H9 (cell line): ENCODE measurements at regions not wholly inside any gene's neighbourhood (a gene's known extent, or its start where the extent isn't known, plus 50 kb on each side); places are given as distances from the start of the nearest gene placed in this dataset.

Source experiments
- DNase-seq: peaks from one replicate; pipeline ENCODE4 v3.0.0-alpha.2; 2017
- H2AFZ ChIP-seq: one replicate; pipeline ENCODE4 v1.6.1; 2013; ENCODE audit warnings: mild to moderate bottlenecking, low read length, control low read depth, moderate library complexity
- H2AK5ac ChIP-seq: 2 replicates; pipeline ENCODE4 v1.6.1; 2013; ENCODE audit warnings: low read length, control low read depth, mixed read lengths; ENCODE audit not compliant: insufficient read length
- H2BK120ac ChIP-seq: one replicate; pipeline ENCODE4 v1.6.1; 2013; ENCODE audit warnings: low read depth, mild to moderate bottlenecking, low read length, control low read depth, inconsistent platforms; ENCODE audit not compliant: poor library complexity, severe bottlenecking
- H2BK12ac ChIP-seq: 2 replicates; pipeline ENCODE4 v1.6.1; 2013; ENCODE audit warnings: low read length, control low read depth, mixed read lengths, low read depth; ENCODE audit not compliant: insufficient read length
- H2BK15ac ChIP-seq: 2 replicates; pipeline ENCODE4 v1.6.1; 2013; ENCODE audit warnings: low read depth, low read length, control low read depth
- H2BK20ac ChIP-seq: one replicate; pipeline ENCODE4 v1.6.1; 2013; ENCODE audit warnings: low read depth, mild to moderate bottlenecking, low read length, control low read depth, inconsistent platforms; ENCODE audit not compliant: poor library complexity, severe bottlenecking
- H2BK5ac ChIP-seq: 2 replicates; pipeline ENCODE4 v1.6.1; 2013; ENCODE audit warnings: low read length, control low read depth, mixed read lengths; ENCODE audit not compliant: insufficient read length
- H3K14ac ChIP-seq: 2 replicates; pipeline ENCODE4 v1.6.1; 2013; ENCODE audit warnings: low read length, control low read depth; ENCODE audit not compliant: insufficient read depth
- H3K18ac ChIP-seq: 2 replicates; pipeline ENCODE4 v1.6.1; 2013; ENCODE audit warnings: low read depth, mild to moderate bottlenecking, mixed read lengths, low read length, control low read depth; ENCODE audit not compliant: insufficient read length
- H3K23ac ChIP-seq: 2 replicates; pipeline ENCODE4 v1.6.1; 2013; ENCODE audit warnings: low read length, control low read depth, mixed read lengths, low read depth; ENCODE audit not compliant: insufficient read length
- H3K23me2 ChIP-seq: 2 replicates; pipeline ENCODE4 v1.6.1; 2013; ENCODE audit warnings: low read depth, mild to moderate bottlenecking, mixed read lengths, low read length, control low read depth; ENCODE audit not compliant: insufficient read length, poor library complexity, severe bottlenecking
- H3K27ac ChIP-seq: 2 replicates; pipeline ENCODE4 v1.5.1; 2013; ENCODE audit warnings: low read length, control low read depth, mixed read lengths, low read depth; ENCODE audit not compliant: insufficient read length
- H3K27me3 ChIP-seq: 2 replicates; pipeline ENCODE4 v1.6.1; 2013; ENCODE audit warnings: low read length, control low read depth, inconsistent platforms; ENCODE audit not compliant: insufficient read depth
- H3K4ac ChIP-seq: 2 replicates; pipeline ENCODE4 v1.6.1; 2013; ENCODE audit warnings: low read depth, mild to moderate bottlenecking, control low read depth, inconsistent platforms, low read length, moderate library complexity
- H3K4me1 ChIP-seq: 2 replicates; pipeline ENCODE4 v1.6.1; 2013; ENCODE audit warnings: low read length, control low read depth, inconsistent platforms; ENCODE audit not compliant: insufficient read depth
- H3K4me2 ChIP-seq: 2 replicates; pipeline ENCODE4 v1.6.1; 2013; ENCODE audit warnings: low read length, control low read depth, mixed read lengths; ENCODE audit not compliant: insufficient read length, insufficient read depth
- H3K56ac ChIP-seq: 2 replicates; pipeline ENCODE4 v1.6.1; 2013; ENCODE audit warnings: low read depth, mild to moderate bottlenecking, mixed read lengths, low read length, control low read depth; ENCODE audit not compliant: insufficient read length
- H3K79me1 ChIP-seq: 2 replicates; pipeline ENCODE4 v1.6.1; 2013; ENCODE audit warnings: low read depth, mild to moderate bottlenecking, moderate library complexity, low read length, control low read depth, inconsistent platforms; ENCODE audit not compliant: insufficient read depth, poor library complexity, severe bottlenecking
- H3K79me2 ChIP-seq: 2 replicates; pipeline ENCODE4 v1.6.1; 2013; ENCODE audit warnings: low read length, control low read depth, inconsistent platforms; ENCODE audit not compliant: insufficient read depth
- H3K9ac ChIP-seq: 2 replicates; pipeline ENCODE4 v1.6.1; 2013; ENCODE audit warnings: low read length, control low read depth, mixed read lengths; ENCODE audit not compliant: insufficient read length; ENCODE audit errors: extremely low read depth
- H3K9me3 ChIP-seq: one replicate; pipeline ENCODE4 v1.6.1; 2013; ENCODE audit warnings: low read depth, low read length, inconsistent platforms; ENCODE audit not compliant: control insufficient read depth
- H3T11ph ChIP-seq: one replicate; pipeline ENCODE4 v1.6.1; 2013; ENCODE audit warnings: mild to moderate bottlenecking, low read length, control low read depth, inconsistent platforms
- H4K20me1 ChIP-seq: one replicate; pipeline ENCODE4 v1.6.1; 2013; ENCODE audit not compliant: control insufficient read depth, insufficient read length, insufficient read depth
- H4K5ac ChIP-seq: 2 replicates; pipeline ENCODE4 v1.6.1; 2013; ENCODE audit warnings: low read depth, mild to moderate bottlenecking, mixed read lengths, low read length, control low read depth; ENCODE audit not compliant: insufficient read length
- H4K8ac ChIP-seq: replicated peaks from 2 replicates; pipeline ENCODE4 v1.6.1; 2013; ENCODE audit warnings: low read length, control low read depth, mixed read lengths, low read depth; ENCODE audit not compliant: insufficient read length
- H4K91ac ChIP-seq: 2 replicates; pipeline ENCODE4 v1.6.1; 2013; ENCODE audit warnings: low read depth, mild to moderate bottlenecking, moderate library complexity, mixed read lengths, low read length, control low read depth; ENCODE audit not compliant: insufficient read length
- H3K27ac Mint-ChIP-seq, 3 experiments: 2 replicates in 2 of 3; 3 replicates in 1 of 3; pipeline ENCODE4 v1.8.0; 2020 to 2021; ENCODE audit warnings: mixed read lengths in 3 of 3, mild to moderate bottlenecking in 1 of 3, moderate library complexity in 1 of 3
- H3K27me3 Mint-ChIP-seq: 2 replicates; pipeline ENCODE4 v1.8.0; 2021; ENCODE audit warnings: low read depth, mild to moderate bottlenecking, moderate library complexity, mixed read lengths
- H3K36me3 Mint-ChIP-seq, 3 experiments: 2 replicates in 2 of 3; 3 replicates in 1 of 3; pipeline ENCODE4 v1.8.0; 2020 to 2021; ENCODE audit warnings: low read depth in 3 of 3, mixed read lengths in 3 of 3; ENCODE audit not compliant: insufficient read depth in 1 of 3
- H3K4me1 Mint-ChIP-seq, 2 experiments: 2 replicates each; pipeline ENCODE4 v1.8.0; 2020; ENCODE audit warnings: mixed read lengths in 2 of 2
- H3K4me3 Mint-ChIP-seq, 2 experiments: 2 replicates in 1 of 2; 3 replicates in 1 of 2; pipeline ENCODE4 v1.8.0; 2020 to 2021; ENCODE audit warnings: mild to moderate bottlenecking in 2 of 2, mixed read lengths in 2 of 2, moderate library complexity in 1 of 2
- H3K9me3 Mint-ChIP-seq, 2 experiments: 2 replicates in 1 of 2; 3 replicates in 1 of 2; pipeline ENCODE4 v1.8.0; 2020; ENCODE audit warnings: mild to moderate bottlenecking in 2 of 2, mixed read lengths in 2 of 2, moderate library complexity in 1 of 2
- whole genome bisulfite sequencing: extraction: QIAGEN DNeasy Blood & Tissue Kit; methylation state at CpG from one replicate; pipeline ENCODE4 v1.1.7; 2013; ENCODE audit warnings: missing lambda C conversion rate, low lambda C conversion rate, mixed read lengths; ENCODE audit not compliant: insufficient read length; ENCODE audit errors: extremely low coverage; 5-methylcytosine and 5-hydroxymethylcytosine counted together
- TF ChIP-seq, protein P1 (sequence below): fragments of 200-600 bp; sonication (generic); conservative IDR thresholded peaks from 3 replicates; pipeline ENCODE4 v1.8.0; 2021; ENCODE audit warnings: antibody characterized with exemption, mild to moderate bottlenecking

DNA sequence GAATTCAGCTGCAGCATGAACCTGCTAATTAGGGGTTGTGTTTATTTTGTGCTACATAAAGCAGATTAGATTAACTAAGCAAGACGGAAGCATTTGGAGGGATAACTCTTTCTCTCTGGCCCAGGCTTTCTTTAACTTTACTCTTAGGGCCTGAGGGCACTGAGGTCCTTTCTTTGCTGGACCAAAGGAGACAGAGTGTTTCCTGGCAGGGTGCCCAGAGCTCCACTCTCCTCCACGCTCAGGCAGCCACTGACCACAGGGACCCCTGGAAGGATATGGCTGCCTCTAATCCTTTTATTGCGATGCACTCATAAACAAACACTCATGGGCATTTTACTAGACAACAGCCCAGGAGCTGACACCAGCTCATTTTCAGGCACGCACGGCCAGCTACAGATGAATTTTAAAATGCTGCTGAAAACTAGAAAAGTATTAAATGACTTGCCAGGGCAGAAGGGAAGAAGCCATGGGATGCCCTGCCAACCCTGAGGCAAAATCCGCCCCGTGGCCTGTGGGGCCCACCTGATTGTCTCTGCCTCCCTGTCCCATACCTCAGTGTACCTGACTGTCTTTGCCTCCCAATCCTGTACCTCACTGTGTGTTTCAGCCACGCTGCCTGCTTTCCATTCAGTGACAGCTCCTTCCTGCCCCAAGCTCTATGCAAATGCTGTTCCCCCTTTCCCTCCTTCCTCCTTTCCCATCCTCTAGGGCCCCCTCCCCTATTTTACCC is 192.6 kb upstream of the NAV2 start:
- Histone ChIP-seq H3K4me2 (no peak overlapping the region), H4K5ac (no peak overlapping the region), H4K20me1 (no peaks in the 10 kb centered on the region), H3K9ac (no peak overlapping the region), H3K18ac (no peak overlapping the region), H3K79me2 (no peaks in the 10 kb centered on the region), H3K27ac (no peak overlapping the region), H2BK5ac (no peak overlapping the region), H2AFZ (no peak overlapping the region), H3K27me3 (no peaks in the 10 kb centered on the region), H2BK15ac (no peak overlapping the region), H2BK120ac (no peak overlapping the region), H3K4ac (no peak overlapping the region), H2BK20ac (no peak overlapping the region), H2BK12ac (no peak overlapping the region), H4K8ac (no peak overlapping the region), H3K79me1 (no peaks in the 10 kb centered on the region), H3K23me2 (no peaks in the 10 kb centered on the region), H3T11ph (no peak overlapping the region), H3K56ac (no peak overlapping the region), H3K23ac (no peak overlapping the region), H3K9me3 (no peaks in the 10 kb centered on the region), H3K14ac (no peak overlapping the region), H4K91ac (no peak overlapping the region), H3K4me1 (no peaks in the 10 kb centered on the region), H2AK5ac (no peak overlapping the region)
- Mint-ChIP-seq H3K4me1 (peaks cover 7 to 9% of the 10 kb centered on the region in 2 experiments; a peak in 2 of 4 replicates), H3K9me3 (no peaks in the 10 kb centered on the region), H3K36me3 (no peaks in the 10 kb centered on the region), H3K4me3 (no peak overlapping the region; a peak in 1 of 5 replicates), H3K27me3 (peaks cover 12% of the 10 kb centered on the region), H3K27ac (no peak overlapping the region; a peak in 1 of 7 replicates)
- TF ChIP-seq, protein P1, sequence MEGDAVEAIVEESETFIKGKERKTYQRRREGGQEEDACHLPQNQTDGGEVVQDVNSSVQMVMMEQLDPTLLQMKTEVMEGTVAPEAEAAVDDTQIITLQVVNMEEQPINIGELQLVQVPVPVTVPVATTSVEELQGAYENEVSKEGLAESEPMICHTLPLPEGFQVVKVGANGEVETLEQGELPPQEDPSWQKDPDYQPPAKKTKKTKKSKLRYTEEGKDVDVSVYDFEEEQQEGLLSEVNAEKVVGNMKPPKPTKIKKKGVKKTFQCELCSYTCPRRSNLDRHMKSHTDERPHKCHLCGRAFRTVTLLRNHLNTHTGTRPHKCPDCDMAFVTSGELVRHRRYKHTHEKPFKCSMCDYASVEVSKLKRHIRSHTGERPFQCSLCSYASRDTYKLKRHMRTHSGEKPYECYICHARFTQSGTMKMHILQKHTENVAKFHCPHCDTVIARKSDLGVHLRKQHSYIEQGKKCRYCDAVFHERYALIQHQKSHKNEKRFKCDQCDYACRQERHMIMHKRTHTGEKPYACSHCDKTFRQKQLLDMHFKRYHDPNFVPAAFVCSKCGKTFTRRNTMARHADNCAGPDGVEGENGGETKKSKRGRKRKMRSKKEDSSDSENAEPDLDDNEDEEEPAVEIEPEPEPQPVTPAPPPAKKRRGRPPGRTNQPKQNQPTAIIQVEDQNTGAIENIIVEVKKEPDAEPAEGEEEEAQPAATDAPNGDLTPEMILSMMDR = no peak
- no CpG with 5 or more reads among the region's 8 CpGs for WGBS
- no peak for DNase-seq
